K562 (cell line): ENCODE measurements at regions not wholly inside any gene's neighbourhood (a gene's known extent, or its start where the extent isn't known, plus 50 kb on each side); places are given as distances from the start of the nearest gene placed in this dataset.

ENCODE experiments used
- ATAC-seq: fragments of 200-7000 bp; cut with Tn5 transposase; 3 replicates; pipeline ENCODE4 v1.9.1; 2020; ENCODE audit warnings: moderate library complexity
- BruUV-seq: library from RNA; stranded (reverse); fragments of 400-500 nt; replicated peaks from 2 replicates; lab custom pipeline; 2021; lab: Mats Ljungman, UMichigan
- CTCF ChIA-PET: fragments of 300-600 bp; formaldehyde crosslinking; extraction: SDS; loops from one replicate; lab custom pipeline; 2021; ENCODE audit warnings: low intra/inter-chr PET ratio; lab: Yijun Ruan, JAX
- POLR2A ChIA-PET: fragments of 300-600, 350-650 bp; sonication (Branson Sonifier 250); formaldehyde crosslinking; extraction: SDS; loops from one replicate; lab custom pipeline; 2021; ENCODE audit warnings: antibody characterized with exemption, inconsistent platforms; lab: Yijun Ruan, JAX
- DNase-seq, 4 experiments: peaks; one replicate each; pipeline versions ENCODE4 v3.0.0 to v3.0.0-alpha.2; 2011 to 2018; ENCODE audit warnings: low spot score in 3 of 4, mixed read lengths in 3 of 4; ENCODE audit errors: extremely low read depth in 1 of 4
- FAIRE-seq: peaks from 2 replicates; lab custom pipeline; 2011; peaks lifted over from hg19 to GRCh38; lab: Jason Lieb, UNC
- H2AFZ ChIP-seq: 2 replicates; pipeline ENCODE4 v1.6.0; 2011; ENCODE audit warnings: low read depth, low read length, control low read depth, inconsistent platforms
- H3K27ac ChIP-seq: fragments of 200-600 bp; 3 replicates; pipeline ENCODE4 v1.8.0; 2011; ENCODE audit warnings: low read depth, mild to moderate bottlenecking, control low read depth, inconsistent platforms, low read length, moderate library complexity, mixed read lengths; ENCODE audit errors: extremely low read depth
- H3K27me3 ChIP-seq, 2 experiments: fragments of 300-600 bp in 1 of 2; 2 replicates in 1 of 2; 3 replicates in 1 of 2; pipeline versions ENCODE4 v1.6.0 to v1.8.0; 2011; ENCODE audit warnings: inconsistent platforms in 2 of 2, low read length in 2 of 2, mild to moderate bottlenecking in 1 of 2, mixed read lengths in 1 of 2, moderate library complexity in 1 of 2; ENCODE audit not compliant: control insufficient read depth in 2 of 2, insufficient read depth in 2 of 2
- H3K36me3 ChIP-seq: fragments of 300-600 bp; 3 replicates; pipeline ENCODE4 v1.8.0; 2011; ENCODE audit warnings: mild to moderate bottlenecking, low read length, inconsistent platforms; ENCODE audit not compliant: control insufficient read depth, insufficient read depth
- H3K4me1 ChIP-seq, 2 experiments: fragments of 200-600 bp in 1 of 2; replicated peaks in 1 of 2; 2 replicates in 1 of 2; 3 replicates in 1 of 2; pipeline versions ENCODE4 v1.5.1 to v1.8.0; 2011; ENCODE audit warnings: inconsistent platforms in 2 of 2, low read length in 2 of 2, mild to moderate bottlenecking in 1 of 2, mixed read lengths in 1 of 2, moderate library complexity in 1 of 2; ENCODE audit not compliant: control insufficient read depth in 2 of 2, insufficient read depth in 2 of 2
- H3K4me2 ChIP-seq: 2 replicates; pipeline ENCODE4 v1.6.1; 2011; ENCODE audit warnings: low read length, control low read depth, inconsistent platforms, mixed read lengths; ENCODE audit not compliant: insufficient read depth
- H3K4me3 ChIP-seq: fragments of 200-600 bp; sonication (generic), shearing (Covaris generic); 2 replicates; pipeline ENCODE4 v1.5.1; 2016; ENCODE audit warnings: control low read depth, inconsistent platforms
- H3K79me2 ChIP-seq: fragments of 200-600 bp; 3 replicates; pipeline ENCODE4 v1.8.0; 2011; ENCODE audit warnings: low read length, inconsistent platforms; ENCODE audit not compliant: control insufficient read depth, insufficient read depth
- H3K9ac ChIP-seq, 2 experiments: 2 replicates each; pipeline versions ENCODE4 v1.6.0 to v1.6.1; 2011; ENCODE audit warnings: low read depth in 2 of 2, low read length in 2 of 2, control low read depth in 1 of 2, inconsistent platforms in 1 of 2, mild to moderate bottlenecking in 1 of 2, mixed read lengths in 1 of 2; ENCODE audit not compliant: insufficient read depth in 1 of 2
- H3K9me1 ChIP-seq: one replicate; pipeline ENCODE4 v1.6.0; 2011; ENCODE audit warnings: inconsistent platforms, mild to moderate bottlenecking, low read length, moderate library complexity; ENCODE audit not compliant: control insufficient read depth, insufficient read depth
- H3K9me3 ChIP-seq: replicated peaks from 2 replicates; pipeline ENCODE4 v1.5.1; 2011; ENCODE audit warnings: low read depth, low read length, inconsistent platforms; ENCODE audit not compliant: control insufficient read depth, insufficient read depth
- H4K20me1 ChIP-seq: replicated peaks from 2 replicates; pipeline ENCODE4 v1.6.1; 2011; ENCODE audit warnings: low read length, inconsistent platforms, mixed read lengths; ENCODE audit not compliant: control insufficient read depth, insufficient read depth
- ARID1B ChIP-seq: fragments of 450-650 bp; IDR thresholded peaks from 2 replicates; pipeline ENCODE4 v1.6.1; 2016; ENCODE audit warnings: antibody characterized with exemption, mild to moderate bottlenecking, inconsistent platforms
- CHD1 ChIP-seq: fragments of 200-600 bp; sonication (generic); IDR thresholded peaks from one replicate; pipeline ENCODE4 v1.6.1; 2012; ENCODE audit warnings: mild to moderate bottlenecking, moderate library complexity, low read length, inconsistent platforms
- ETS2 ChIP-seq: IDR thresholded peaks from 2 replicates; pipeline ENCODE4 v1.6.1; 2016; ENCODE audit warnings: borderline replicate concordance, missing genetic modification characterization, mild to moderate bottlenecking, moderate library complexity, missing compliant biosample characterization; ENCODE audit not compliant: poor library complexity, severe bottlenecking
- HOXB6 ChIP-seq: fragments of 250-450 bp; sonication (Bioruptor Pico); IDR thresholded peaks from 2 replicates; pipeline ENCODE4 v1.5.1; 2022; ENCODE audit warnings: mild to moderate bottlenecking, borderline replicate concordance
- KDM5B ChIP-seq: fragments of 200-600 bp; sonication (generic); IDR thresholded peaks from 2 replicates; pipeline ENCODE4 v1.6.1; 2012; ENCODE audit warnings: low read depth, mild to moderate bottlenecking, moderate library complexity, low read length, control low read depth, inconsistent platforms; ENCODE audit not compliant: insufficient replicate concordance
- PURB ChIP-seq: sonication (generic); formaldehyde crosslinking; IDR thresholded peaks from 2 replicates; pipeline ENCODE4 v1.9.0; 2021; ENCODE audit warnings: low read depth, mild to moderate bottlenecking, missing genetic modification reagents
- RBM17 ChIP-seq: fragments of 200-400 bp; formaldehyde crosslinking; IDR thresholded peaks from 2 replicates; pipeline ENCODE4 v1.6.1; 2017; ENCODE audit warnings: low read depth, mild to moderate bottlenecking, low read length, borderline replicate concordance
- SNRNP70 ChIP-seq: fragments of 200-400 bp; formaldehyde crosslinking; optimal IDR thresholded peaks from 2 replicates; pipeline ENCODE3; 2017; ENCODE audit warnings: low read depth, low read length
- ZNF212 ChIP-seq: fragments of 450-650 bp; formaldehyde crosslinking; IDR thresholded peaks from 2 replicates; pipeline ENCODE4 v1.4.0; 2020; ENCODE audit warnings: mild to moderate bottlenecking
- ZNF551 ChIP-seq: fragments of 250-450 bp; sonication (Bioruptor Pico); IDR thresholded peaks from 2 replicates; pipeline ENCODE4 v1.5.0; 2021; ENCODE audit warnings: mild to moderate bottlenecking, moderate library complexity
- WGBS: fragments of 100-300 bp; shearing (Covaris generic); methylation state at CpG from one replicate; pipeline ENCODE4 v1.1.6; 2016; ENCODE audit warnings: low coverage, mixed read lengths; ENCODE audit not compliant: insufficient coverage; ENCODE audit errors: missing lambda C conversion rate; 5-methylcytosine and 5-hydroxymethylcytosine counted together
- in situ Hi-C: fragments of 300-500 bp; cut with MboI; formaldehyde crosslinking; loops from 4 replicates; pipeline ENCODE4 v1.15.0; 2018; ENCODE audit warnings: inconsistent platforms, mixed read lengths
- intact Hi-C: fragments of 100-400 bp; cut with micrococcal nuclease; formaldehyde crosslinking; loops from 2 replicates; pipeline ENCODE4 v1.14.2; 2022
- TF ChIP-seq, protein P1 (sequence below), 2 experiments: fragments of 150-350 bp in 1 of 2; IDR thresholded peaks; 2 replicates each; pipeline ENCODE4 v1.6.1; 2012 to 2016; ENCODE audit warnings: low read depth in 2 of 2, low read length in 2 of 2, mild to moderate bottlenecking in 1 of 2, moderate library complexity in 1 of 2
- TF ChIP-seq, protein P2 (sequence below), 2 experiments: fragments of 450-650 bp; conservative IDR thresholded peaks; 2 replicates each; pipeline ENCODE4 v1.6.1; 2017; ENCODE audit warnings: mild to moderate bottlenecking in 2 of 2, moderate library complexity in 2 of 2

DNA sequence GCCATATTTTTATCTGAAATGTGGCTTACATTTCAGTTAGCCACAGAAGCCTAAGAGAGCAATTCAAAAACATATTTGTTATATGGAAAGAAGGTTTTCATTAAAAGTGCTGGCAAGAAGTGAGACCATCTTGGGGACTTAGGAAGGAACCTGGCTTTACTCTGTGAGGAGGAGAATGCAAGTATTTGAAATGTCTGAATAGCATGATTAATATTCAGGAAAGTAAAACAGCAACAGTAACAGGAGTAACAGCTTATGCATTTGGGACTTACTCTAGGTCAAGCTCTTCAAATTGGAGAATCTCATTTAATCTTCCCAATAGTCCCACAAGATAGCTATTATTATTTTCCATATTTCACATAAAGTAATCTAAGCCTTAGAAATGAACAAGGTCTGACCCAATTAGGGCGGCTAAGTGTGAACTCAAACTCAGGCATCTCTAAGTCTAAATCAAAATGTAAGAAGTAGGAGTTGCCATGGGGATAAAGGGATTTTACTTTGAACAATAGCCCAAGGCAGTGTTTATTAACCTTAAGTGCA, 816.5 kb downstream of the BCKDHB start (continued):
- TF ChIP-seq, protein P1, sequence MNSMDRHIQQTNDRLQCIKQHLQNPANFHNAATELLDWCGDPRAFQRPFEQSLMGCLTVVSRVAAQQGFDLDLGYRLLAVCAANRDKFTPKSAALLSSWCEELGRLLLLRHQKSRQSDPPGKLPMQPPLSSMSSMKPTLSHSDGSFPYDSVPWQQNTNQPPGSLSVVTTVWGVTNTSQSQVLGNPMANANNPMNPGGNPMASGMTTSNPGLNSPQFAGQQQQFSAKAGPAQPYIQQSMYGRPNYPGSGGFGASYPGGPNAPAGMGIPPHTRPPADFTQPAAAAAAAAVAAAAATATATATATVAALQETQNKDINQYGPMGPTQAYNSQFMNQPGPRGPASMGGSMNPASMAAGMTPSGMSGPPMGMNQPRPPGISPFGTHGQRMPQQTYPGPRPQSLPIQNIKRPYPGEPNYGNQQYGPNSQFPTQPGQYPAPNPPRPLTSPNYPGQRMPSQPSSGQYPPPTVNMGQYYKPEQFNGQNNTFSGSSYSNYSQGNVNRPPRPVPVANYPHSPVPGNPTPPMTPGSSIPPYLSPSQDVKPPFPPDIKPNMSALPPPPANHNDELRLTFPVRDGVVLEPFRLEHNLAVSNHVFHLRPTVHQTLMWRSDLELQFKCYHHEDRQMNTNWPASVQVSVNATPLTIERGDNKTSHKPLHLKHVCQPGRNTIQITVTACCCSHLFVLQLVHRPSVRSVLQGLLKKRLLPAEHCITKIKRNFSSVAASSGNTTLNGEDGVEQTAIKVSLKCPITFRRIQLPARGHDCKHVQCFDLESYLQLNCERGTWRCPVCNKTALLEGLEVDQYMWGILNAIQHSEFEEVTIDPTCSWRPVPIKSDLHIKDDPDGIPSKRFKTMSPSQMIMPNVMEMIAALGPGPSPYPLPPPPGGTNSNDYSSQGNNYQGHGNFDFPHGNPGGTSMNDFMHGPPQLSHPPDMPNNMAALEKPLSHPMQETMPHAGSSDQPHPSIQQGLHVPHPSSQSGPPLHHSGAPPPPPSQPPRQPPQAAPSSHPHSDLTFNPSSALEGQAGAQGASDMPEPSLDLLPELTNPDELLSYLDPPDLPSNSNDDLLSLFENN (IDR thresholded peaks at IDR 0.05; ENCODE audit: low read depth in 2 of 2, low read length in 2 of 2): no peak
- no peak for TF ChIP-seq RBM17

DNA sequence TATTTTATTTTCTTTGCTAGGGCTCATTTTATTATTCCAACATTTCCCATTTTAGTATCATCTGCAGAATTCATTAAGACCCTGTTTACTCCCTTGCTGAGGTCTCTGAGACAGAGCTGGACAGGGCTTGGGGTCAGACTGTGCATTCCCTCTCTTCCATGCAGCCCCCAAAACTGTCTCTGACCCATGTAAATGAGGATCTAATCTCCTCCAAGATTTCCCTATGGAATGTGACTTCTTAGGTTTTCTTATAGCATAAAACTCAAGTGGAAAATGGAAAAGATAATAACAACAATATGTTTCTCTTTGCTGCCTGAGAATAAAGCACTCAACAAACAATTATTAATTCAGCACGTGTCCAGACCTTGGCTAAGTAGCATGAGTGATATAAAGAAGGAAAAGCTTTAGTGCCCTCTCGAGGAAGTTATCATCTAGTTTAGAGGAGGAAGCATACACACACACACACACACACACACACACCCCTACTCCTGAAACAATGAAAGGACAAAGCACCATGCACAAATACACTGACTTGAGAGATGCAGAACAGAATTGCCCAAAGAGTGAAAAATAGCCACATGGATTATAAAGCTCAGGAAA, 815.5 kb downstream of the BCKDHB start:
- no peaks in the 10 kb centered on the region for H3K27me3 ChIP-seq
- no TSS peak for BruUV-seq
- intact Hi-C loops (no loop called here), in situ Hi-C loops (no loop called here)
- FAIRE-seq (no peak), ATAC-seq (no peak), DNase-seq (no peak)
- no peaks in the 10 kb centered on the region for H4K20me1 ChIP-seq
- no peaks in the 10 kb centered on the region for H3K4me1 ChIP-seq
- CTCF ChIA-PET: no interaction called here
- TF ChIP-seq ZNF212 (CRISPR knock-in tag): no peak
- no peak for TF ChIP-seq KDM5B
- no peak for TF ChIP-seq CHD1
- no peak for TF ChIP-seq SNRNP70
- TF ChIP-seq, protein P2, sequence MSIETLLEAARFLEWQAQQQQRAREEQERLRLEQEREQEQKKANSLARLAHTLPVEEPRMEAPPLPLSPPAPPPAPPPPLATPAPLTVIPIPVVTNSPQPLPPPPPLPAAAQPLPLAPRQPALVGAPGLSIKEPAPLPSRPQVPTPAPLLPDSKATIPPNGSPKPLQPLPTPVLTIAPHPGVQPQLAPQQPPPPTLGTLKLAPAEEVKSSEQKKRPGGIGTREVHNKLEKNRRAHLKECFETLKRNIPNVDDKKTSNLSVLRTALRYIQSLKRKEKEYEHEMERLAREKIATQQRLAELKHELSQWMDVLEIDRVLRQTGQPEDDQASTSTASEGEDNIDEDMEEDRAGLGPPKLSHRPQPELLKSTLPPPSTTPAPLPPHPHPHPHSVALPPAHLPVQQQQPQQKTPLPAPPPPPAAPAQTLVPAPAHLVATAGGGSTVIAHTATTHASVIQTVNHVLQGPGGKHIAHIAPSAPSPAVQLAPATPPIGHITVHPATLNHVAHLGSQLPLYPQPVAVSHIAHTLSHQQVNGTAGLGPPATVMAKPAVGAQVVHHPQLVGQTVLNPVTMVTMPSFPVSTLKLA (conservative IDR thresholded peaks at IDR 0.05): no peak
- TF ChIP-seq ETS2 (tag): no peak
- no peak for TF ChIP-seq ZNF551 (CRISPR knock-in tag)
- TF ChIP-seq PURB (CRISPR knock-in tag): no peak
- TF ChIP-seq ARID1B: no peak
- TF ChIP-seq HOXB6 (CRISPR knock-in tag): no peak
- H3K9me1 ChIP-seq: no peaks in the 10 kb centered on the region
- no peak overlapping the region for H3K4me2 ChIP-seq
- H3K27ac ChIP-seq: no peak overlapping the region
- no peak overlapping the region for H2AFZ ChIP-seq
- 0% methylated on average over 2 of the region's 2 CpGs for WGBS
- H3K79me2 ChIP-seq: no peaks in the 10 kb centered on the region
- H3K4me3 ChIP-seq: no peak overlapping the region
- H3K9me3 ChIP-seq: no peaks in the 10 kb centered on the region
- H3K36me3 ChIP-seq: no peaks in the 10 kb centered on the region
- POLR2A ChIA-PET: no interaction called here
- H3K9ac ChIP-seq: no peak overlapping the region
